ENCODE measurements at regions not wholly inside any gene's neighbourhood (a gene's known extent, or its start where the extent isn't known, plus 50 kb on each side); places are given as distances from the start of the nearest gene placed in this dataset.

DNA sequence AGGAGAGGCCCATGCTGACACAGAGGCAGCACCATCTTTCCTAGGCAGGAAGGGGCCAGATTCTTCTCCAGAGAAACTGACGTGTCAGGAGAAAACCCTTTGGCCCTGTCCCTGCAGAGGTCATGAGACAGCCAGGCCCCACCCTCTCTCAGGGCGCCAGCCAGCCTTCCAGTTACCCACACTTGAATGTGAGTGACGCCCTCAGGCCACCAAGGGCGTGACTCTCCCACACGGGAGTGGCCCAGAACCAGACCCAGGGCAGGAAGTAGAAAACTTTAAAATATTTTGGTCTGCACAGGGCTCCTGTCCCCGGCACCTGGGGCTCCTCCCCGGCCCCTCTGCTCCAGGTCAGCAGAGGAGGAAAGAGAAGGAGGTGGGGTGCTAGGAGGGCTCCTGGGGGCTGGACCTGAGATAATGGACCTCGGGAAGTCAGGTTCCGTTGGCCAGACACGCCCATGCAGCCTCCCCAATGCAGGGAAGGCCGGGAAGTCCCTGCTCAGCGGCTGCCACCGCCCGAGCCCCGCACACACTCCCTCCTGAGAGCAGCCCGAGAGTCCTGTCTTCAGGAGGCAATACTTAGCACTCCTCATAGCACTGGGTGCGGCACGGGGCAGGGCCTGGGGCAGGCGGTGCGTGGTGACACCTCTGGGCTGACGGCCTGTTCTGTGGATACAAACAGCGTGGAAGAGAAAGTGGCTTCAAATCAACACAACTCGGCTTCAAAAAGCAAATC is 67.0 kb upstream of the CFAP46 start:
- intact Hi-C loops (cut with DNase I; ENCODE audit: low total_unique reads): no loop called here
- no peaks in the 10 kb centered on the region for H3K36me3 ChIP-seq
- H3K4me3 ChIP-seq: peak overlapping the region; percentile 16 to 41 (median 23)
- H3K4me1 ChIP-seq: no peaks in the 10 kb centered on the region
- no peak overlapping the region for H3K27ac ChIP-seq
- H3K9me3 ChIP-seq: no peaks in the 10 kb centered on the region
- H3K27me3 ChIP-seq: peaks cover 0 to 4% of the 10 kb centered on the region in 2 donors
- peak; percentile 39 to 65 for DNase-seq (ENCODE audit: low spot score in 2 of 2)
- TF ChIP-seq POLR2AphosphoS5 (IDR thresholded peaks at IDR 0.05) (no peak), POLR2A (IDR thresholded peaks at IDR 0.05) (no peak)
- TF ChIP-seq, protein P1, sequence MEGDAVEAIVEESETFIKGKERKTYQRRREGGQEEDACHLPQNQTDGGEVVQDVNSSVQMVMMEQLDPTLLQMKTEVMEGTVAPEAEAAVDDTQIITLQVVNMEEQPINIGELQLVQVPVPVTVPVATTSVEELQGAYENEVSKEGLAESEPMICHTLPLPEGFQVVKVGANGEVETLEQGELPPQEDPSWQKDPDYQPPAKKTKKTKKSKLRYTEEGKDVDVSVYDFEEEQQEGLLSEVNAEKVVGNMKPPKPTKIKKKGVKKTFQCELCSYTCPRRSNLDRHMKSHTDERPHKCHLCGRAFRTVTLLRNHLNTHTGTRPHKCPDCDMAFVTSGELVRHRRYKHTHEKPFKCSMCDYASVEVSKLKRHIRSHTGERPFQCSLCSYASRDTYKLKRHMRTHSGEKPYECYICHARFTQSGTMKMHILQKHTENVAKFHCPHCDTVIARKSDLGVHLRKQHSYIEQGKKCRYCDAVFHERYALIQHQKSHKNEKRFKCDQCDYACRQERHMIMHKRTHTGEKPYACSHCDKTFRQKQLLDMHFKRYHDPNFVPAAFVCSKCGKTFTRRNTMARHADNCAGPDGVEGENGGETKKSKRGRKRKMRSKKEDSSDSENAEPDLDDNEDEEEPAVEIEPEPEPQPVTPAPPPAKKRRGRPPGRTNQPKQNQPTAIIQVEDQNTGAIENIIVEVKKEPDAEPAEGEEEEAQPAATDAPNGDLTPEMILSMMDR (IDR thresholded peaks at IDR 0.05): no peak

DNA sequence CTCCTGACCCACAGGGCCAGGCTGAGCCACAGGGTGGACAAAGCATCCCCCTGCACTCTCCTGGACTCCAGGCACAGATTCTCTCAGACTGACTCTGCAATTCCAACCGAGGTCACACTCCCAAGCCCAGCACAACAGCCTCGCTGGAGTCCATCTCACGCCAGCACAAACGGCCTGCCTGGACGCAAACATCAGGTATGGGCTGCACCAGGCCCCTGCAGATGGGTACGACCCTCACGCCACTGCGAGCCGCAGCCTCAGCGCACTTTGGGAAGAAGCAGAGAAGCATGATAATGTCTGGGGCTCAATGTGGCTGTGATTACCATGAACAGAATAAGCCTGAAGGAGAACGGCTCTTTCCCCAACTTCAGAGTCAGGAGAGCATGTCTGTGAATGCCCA is 66.4 kb upstream of the CFAP46 start:
- TF ChIP-seq POLR2AphosphoS5 (IDR thresholded peaks at IDR 0.05): no peak
- H3K36me3 ChIP-seq: no peaks in the 10 kb centered on the region
- peaks cover 0 to 3% of the 10 kb centered on the region in 2 donors for H3K27me3 ChIP-seq
- intact Hi-C loops (cut with DNase I; ENCODE audit: low total_unique reads): no loop called here
- no peak overlapping the region for H3K27ac ChIP-seq
- H3K9me3 ChIP-seq: no peaks in the 10 kb centered on the region
- no peaks in the 10 kb centered on the region for H3K4me1 ChIP-seq
- no peak for DNase-seq (ENCODE audit: low spot score in 2 of 2)
- H3K4me3 ChIP-seq: no peak overlapping the region

DNA sequence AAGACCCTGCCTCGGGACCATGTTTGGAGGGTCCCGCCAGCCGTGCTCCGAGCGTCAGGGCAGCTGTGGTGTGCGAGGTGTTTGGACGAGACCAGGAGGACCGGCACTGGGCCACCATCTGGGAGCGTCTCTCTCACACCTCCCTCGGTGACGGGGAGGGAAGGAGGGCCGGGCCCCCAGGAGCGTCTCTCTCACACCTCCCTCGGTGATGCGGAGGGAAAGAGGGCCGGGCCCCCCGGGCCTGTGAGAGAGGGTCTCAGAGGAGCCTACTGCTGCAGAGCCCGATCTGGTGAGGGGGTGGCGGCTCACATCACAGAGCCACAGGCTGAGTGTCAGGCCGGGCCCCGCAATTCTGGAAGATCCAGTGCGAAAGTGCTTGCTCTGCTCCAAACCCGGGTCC is 65.8 kb upstream of the CFAP46 start:
- TF ChIP-seq, protein P1 (IDR thresholded peaks at IDR 0.05): no peak
- TF ChIP-seq POLR2A (IDR thresholded peaks at IDR 0.05): no peak
- TF ChIP-seq POLR2AphosphoS5 (IDR thresholded peaks at IDR 0.05): no peak
- H3K4me3 ChIP-seq: no peak overlapping the region
- no peaks in the 10 kb centered on the region for H3K36me3 ChIP-seq
- H3K27ac ChIP-seq: no peak overlapping the region
- no peak for DNase-seq (ENCODE audit: low spot score in 2 of 2)
- H3K9me3 ChIP-seq: no peaks in the 10 kb centered on the region
- H3K4me1 ChIP-seq: no peaks in the 10 kb centered on the region
- peaks cover 0 to 7% of the 10 kb centered on the region in 2 donors for H3K27me3 ChIP-seq
- intact Hi-C loops (cut with DNase I; ENCODE audit: low total_unique reads): no loop called here

DNA sequence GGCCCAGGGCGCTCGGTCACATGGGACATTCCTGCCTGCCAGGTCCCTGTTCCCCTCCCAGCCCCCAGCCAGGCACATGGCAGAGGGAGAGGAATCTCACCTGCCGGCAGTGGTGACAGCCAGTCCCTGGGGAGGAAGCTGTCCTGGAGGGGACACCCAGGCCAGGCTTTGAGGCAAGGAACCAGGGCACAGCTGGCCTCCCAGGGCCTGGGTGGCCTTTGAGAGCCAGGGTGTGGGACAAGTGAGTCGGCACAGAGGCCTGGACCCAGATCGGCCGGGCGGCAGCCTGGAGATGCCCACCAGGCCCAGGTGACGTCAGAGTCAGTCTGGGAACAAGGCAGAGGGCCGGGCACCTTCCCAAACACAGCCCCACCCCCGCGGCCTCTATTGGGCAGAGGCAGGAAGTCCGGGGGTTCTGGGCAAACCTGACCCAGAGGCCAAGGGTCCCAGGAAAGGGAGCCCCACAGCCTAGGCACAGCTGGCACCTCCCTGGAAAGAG is 65.0 kb upstream of the CFAP46 start:
- TF ChIP-seq POLR2AphosphoS5 (IDR thresholded peaks at IDR 0.05) (no peak), POLR2A (IDR thresholded peaks at IDR 0.05) (no peak)
- TF ChIP-seq, protein P1 (IDR thresholded peaks at IDR 0.05): no peak
- H3K4me3 ChIP-seq: no peak overlapping the region
- intact Hi-C loops (cut with DNase I; ENCODE audit: low total_unique reads): no loop called here
- H3K36me3 ChIP-seq: no peaks in the 10 kb centered on the region
- no peak for DNase-seq (ENCODE audit: low spot score in 2 of 2)
- H3K9me3 ChIP-seq: no peaks in the 10 kb centered on the region
- no peaks in the 10 kb centered on the region for H3K4me1 ChIP-seq
- H3K27ac ChIP-seq: no peak overlapping the region
- peaks cover 0 to 13% of the 10 kb centered on the region in 2 donors for H3K27me3 ChIP-seq

DNA sequence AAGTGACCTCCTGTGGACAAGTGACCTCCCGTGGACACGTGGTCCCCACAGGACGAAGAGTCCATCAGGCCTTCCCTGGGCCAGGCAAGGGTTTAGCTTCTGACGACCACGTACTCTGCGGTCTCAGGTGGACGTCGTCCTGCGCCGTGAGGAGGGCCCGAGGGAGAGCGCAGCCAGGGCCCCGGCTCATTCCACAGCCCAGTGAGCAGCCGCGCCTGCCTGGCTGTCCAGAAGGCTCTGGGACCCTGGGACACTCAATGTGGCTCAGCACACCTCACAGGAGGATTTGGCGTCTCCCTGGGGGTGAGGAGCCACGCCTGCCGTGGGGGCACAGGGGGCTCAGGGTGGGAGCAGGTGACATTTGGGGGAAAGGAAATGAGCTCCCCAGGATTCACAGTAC is 64.4 kb upstream of the CFAP46 start:
- Histone ChIP-seq H3K4me3 (no peak overlapping the region), H3K27me3 (peaks cover 0 to 18% of the 10 kb centered on the region in 2 donors), H3K4me1 (no peaks in the 10 kb centered on the region), H3K27ac (no peak overlapping the region), H3K36me3 (no peaks in the 10 kb centered on the region), H3K9me3 (no peaks in the 10 kb centered on the region)
- no peak for DNase-seq (ENCODE audit: low spot score in 2 of 2)
- intact Hi-C loops (cut with DNase I; ENCODE audit: low total_unique reads): no loop called here
- TF ChIP-seq POLR2A (IDR thresholded peaks at IDR 0.05) (no peak), POLR2AphosphoS5 (IDR thresholded peaks at IDR 0.05) (no peak)
- TF ChIP-seq, protein P1 (IDR thresholded peaks at IDR 0.05): no peak
